Embryonic facial prominence (tissue), 1 donor: ENCODE measurements at regions not wholly inside any gene's neighbourhood (a gene's known extent, or its start where the extent isn't known, plus 50 kb on each side); places are given as distances from the start of the nearest gene placed in this dataset.

Source experiments
- DNase-seq: peaks from one replicate; pipeline ENCODE4 v3.0.0-alpha.2; 2016; ENCODE audit errors: extremely low spot score

DNA sequence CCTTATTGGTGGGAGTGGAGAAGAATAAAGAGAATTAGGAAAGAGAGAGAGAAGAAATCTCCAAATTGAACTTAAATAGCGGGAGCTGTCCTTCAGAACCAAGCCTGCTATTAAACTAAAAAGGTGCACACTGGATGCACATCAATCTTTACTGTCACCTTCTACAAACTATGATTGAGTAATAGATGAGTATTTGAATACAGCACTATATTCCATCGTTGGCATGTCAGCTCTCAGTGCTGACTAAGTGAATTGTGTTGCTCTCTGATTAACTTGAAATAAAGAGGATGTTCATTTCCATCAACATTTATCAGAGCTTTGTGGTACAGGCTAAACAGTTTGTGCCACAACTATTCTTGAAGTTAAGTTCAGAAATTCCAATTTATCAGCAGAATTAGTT lies 143.7 kb upstream of the PABPC4L start:
- DNase-seq, result no peak

DNA sequence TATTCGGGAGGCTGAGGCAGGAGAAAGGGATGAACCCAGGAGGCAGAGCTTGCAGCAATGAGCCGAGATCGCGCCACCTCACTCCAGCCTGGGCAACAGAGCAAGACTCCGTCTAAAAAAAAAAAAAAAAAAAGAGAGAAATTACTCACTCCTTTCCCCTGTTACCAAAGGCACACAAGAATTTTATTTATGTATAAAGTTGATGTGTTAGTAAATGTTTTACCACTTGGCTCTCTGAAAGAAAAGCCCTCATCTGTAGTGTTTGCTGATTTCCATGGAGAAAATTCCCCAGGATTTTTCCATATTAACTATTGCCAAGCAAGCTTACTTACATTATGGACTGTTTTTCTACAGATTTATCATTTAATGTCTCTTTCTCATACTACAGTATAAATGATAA lies 142.1 kb upstream of the PABPC4L start:
- no peak for DNase-seq

DNA sequence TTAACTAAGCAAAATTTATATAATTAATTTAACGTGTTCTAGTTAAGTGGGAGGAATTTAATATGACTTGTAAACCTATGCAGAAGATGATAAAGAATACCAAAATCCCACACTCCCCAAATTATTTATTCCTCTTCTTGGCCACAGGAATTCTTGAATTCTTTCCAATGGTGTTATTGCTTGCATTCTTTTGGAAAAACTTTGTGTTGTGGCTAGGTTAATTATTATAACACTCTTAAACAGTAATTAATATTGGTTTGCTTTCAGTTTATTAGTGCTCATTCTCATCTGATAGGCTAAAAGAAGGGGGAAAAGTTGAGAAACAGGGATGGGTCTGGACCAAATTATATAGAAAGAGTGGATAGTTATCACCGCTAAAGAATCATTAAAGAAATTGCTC lies 141.5 kb upstream of the PABPC4L start:
- no peak for DNase-seq

DNA sequence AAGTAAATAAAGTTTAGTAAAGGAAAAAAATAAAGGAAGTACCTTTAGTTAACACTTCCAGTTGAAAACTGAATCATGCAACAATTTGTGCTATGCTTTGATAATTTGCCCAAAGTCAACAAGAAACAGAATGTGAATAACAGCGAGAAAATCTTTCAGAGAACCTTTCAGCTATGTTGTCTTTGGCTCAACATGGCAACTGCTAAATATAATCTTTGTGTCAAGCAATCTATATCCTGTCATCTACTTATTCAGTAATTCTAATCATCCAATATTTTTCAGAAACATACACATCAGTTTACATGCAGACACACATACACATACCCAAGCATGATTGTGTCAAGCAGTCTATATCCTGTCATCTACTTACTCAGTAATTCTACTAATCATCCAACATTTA lies 136.0 kb upstream of the PABPC4L start:
- no peak for DNase-seq

DNA sequence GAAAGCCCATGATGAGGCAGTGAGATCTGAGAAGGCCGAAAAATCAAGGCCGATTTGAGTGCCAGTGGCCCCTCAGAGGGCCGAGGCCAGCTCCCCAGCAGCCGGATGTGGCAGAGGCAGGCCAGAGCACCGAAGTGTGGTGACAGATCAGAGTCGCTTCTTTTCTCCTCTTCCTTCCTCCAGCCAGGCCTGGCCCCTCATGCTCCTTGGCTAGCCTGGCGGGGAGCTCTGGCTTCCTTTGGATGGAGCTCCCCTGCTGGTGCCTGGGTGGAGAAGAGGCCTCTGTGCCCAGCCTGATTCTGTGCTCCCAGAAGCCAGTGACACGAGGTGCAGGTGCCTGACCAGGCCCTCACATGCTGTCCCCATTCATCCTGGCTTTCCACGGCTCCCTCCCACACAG lies 127.2 kb upstream of the PABPC4L start:
- DNase-seq, result no peak

DNA sequence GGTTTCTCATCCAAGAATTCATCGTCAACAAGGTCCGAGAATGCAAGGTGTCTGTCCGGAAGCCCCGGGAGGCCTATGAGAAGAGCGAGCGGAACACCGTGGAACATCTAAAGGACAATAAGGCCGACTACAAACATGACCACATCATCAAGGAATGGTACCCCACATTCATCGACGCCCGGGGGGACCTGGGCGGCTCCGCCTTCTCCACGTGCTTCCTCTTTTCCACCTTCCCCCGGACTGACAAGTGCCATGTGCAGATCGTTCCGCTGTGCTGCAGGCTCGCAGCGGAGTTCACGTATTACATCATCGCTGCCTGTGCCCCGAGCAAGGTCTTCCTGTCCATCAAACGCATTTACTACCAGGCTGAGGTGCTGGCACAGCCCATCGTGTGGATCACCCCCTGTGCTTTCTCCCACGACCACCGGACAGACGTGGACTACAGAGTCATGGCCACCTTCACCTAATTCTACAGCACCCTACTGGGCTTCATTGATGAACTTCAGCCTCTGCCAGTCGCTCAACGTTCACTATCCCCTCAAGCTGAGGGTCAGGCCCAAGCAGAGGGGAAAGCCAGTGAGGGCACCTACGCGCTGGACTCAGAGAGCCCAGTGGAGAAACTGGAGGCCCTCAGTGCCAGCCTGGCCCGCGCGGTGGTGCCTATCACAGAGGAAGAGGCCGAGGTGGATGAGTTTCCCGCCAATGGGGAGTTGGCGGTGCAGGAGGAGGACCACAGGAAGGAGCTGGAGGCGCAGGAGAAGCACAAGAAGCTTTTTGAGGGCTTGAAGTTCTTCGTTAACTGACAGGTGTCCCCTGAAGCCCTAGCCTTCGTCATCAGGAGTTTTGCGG lies 125.9 kb upstream of the PABPC4L start:
- DNase-seq, result no peak

DNA sequence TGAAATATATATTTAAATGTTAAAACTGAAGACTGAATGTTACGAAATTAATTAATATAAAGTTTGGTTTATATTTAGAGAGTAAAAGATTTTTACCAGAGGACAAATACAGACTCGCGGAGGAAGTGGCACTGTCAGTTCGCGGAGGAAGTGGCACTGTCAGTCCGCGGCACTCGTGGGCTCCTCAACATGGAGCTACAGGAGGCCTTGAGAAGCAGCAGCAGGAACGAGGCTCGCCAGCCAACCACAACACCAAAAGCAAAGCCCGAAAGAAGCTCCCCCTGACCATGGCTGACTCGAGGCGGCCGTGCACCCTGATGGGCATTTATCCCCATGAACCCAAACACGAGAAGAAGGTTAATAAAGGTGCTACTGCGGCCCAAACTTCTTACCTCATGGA lies 125.3 kb upstream of the PABPC4L start:
- no peak for DNase-seq

DNA sequence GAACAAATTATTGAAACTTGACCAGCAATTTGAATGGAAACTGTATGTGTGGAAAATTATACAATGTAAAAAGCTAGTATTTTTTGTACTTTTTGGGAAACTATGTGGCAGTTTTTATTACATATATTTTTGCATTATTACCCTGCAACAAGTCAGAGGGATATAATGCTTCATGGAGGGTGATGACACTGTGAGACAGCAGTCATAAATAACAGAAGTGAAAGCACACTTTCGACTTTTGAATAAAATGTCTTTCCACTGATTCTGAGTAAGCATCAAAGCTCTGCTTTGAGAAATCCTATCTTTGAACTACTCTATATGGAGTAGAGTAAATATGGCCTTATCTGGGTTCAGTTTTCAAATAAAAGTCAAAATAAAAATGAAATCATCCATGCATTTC lies 122.6 kb upstream of the PABPC4L start:
- no peak for DNase-seq

DNA sequence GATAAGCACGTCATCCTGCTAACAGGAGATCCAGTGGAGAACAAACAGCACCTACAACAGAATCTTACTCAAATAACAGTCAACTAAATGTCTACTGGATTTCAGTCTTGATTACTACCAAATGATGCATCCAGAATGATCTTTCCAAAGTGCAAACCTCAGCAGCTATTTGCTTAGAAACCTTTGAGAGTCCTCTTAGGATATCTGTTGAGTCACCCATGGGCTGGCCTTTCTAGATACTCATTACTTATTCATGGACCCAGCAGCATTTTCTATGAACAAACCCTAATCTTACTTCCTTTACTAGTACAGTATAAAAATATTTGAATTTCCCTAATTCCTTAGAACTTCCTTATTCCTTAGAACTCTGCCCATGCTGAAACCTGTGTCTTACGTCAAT lies 118.5 kb upstream of the PABPC4L start:
- DNase-seq, result no peak

DNA sequence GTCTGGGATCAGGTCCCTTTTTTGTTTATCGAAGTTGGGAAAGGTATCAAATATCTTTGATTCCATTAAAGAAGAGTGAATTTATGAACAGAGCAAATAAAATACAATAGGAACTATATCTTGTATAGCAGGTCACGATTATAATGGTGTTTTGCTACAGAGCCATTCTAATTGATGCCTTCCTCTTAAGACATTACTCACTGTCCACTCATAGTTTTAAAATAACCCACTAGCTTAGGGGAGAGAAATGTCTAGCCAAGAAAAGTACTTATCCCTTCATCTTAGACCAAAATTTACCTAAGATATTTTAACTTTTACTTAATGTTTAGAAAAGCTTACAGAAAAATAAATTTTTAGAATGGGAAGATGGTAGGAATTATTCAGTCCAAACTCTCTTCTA lies 112.0 kb upstream of the PABPC4L start:
- no peak for DNase-seq

DNA sequence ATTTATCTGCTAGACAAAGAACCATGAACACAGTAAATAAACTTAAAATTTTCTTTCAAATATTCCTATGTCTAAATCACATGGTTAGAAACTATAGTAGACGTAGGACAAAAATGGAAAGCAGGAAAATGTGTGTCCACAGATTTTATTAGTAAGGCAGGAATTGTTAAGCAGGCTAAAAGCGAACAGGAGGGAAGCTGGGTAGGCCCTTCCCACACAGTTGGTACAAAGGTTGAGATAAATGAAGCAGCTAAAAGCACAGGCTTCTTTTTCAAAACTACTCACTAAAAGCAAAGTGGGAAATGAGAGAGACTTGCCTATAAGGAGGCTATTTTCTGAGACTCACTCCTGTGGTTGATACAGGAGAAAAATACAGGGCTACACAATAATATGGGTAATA lies 108.1 kb upstream of the PABPC4L start:
- no peak for DNase-seq

DNA sequence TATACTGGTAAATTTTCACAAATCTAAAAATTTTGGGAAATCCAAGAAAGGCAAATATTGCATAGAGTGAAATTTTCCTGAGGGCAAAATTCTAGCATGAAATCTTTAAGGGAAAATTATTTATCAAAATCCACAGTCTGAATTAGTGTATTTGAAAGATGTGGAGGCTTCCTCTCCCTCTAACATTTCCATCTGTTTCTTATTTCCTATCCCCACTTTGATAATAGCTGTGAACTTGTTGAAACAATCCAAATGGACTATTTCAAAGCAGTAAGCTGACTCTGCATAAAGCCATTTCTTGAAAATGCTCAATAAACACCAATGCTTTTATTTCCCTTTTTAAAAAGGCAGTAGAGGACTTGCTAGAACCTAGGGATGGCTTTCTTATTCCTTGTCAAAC lies 107.3 kb upstream of the PABPC4L start:
- no peak for DNase-seq

DNA sequence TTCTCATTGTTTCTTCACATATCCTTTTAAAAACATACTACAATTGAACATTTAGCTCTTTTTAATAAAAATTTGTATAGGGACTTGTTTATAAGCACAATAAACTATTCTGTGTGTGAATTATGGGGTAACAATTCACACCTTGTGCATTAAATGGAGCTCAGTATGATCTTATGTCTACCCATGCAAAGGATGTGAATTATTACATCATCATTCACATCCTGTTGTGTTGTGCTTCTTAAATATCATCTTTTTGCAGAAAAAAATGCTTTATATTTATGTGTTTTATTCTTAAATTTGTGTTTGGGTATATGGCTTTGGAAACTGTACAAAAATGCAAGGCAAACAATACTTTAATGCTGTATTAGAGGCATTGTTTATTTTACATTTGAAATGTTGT lies 96.7 kb upstream of the PABPC4L start:
- no peak for DNase-seq

DNA sequence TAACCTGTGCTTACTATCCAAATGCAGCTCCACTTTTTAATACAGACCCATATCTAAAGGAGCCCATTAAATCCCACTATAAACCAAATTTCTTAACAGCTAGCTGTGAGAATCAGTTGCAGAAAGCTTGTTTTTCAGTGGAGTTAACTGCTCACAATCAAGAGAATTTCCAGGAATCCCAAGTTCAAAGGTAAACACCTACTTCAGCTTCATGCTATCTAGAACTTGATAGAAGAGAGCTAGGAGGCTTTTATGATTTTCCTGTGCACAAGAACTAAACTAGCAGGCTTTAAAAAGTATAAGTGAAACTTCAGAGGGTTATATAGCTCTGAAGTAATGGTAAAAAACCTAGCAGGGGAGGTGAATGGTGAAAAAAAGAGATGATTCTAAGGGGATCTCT lies 96.2 kb upstream of the PABPC4L start:
- DNase-seq, result no peak

DNA sequence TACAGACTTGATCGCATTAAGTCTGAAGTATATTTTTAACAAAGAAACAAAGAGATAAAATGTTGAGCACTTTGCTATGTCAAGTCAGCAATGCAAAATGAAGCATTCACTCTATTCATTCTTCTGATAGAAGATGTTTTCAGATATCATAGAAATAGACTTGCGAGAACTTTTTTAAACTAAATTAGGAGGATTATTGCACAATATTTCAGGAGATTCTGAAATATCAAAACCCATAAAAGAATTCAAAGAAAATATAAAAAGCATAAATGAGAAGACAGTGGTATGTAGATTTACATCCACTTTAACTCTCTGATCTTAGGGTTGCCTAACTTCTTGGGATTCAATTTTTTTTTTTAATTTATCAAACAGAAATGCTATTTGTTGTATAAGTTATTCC lies 81.1 kb upstream of the PABPC4L start:
- no peak for DNase-seq

DNA sequence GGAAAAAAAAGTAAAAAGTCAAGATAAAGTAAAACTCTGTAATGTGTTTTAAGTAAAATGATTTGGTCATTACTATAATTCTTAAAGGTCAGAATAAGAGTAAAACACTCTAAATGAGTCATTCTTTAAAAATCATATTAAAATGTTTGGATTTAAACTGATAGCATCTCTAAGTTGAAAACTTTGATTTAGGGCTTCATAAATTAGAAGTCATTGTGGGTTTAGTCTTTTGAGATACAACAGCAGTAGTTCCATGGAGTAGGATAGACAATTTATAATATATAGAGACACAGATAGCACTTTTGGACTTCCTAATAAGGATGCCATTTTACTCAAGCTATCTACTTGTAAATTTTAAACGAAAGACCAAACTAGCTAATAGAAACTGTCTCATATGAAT lies 77.1 kb upstream of the PABPC4L start:
- no peak for DNase-seq

DNA sequence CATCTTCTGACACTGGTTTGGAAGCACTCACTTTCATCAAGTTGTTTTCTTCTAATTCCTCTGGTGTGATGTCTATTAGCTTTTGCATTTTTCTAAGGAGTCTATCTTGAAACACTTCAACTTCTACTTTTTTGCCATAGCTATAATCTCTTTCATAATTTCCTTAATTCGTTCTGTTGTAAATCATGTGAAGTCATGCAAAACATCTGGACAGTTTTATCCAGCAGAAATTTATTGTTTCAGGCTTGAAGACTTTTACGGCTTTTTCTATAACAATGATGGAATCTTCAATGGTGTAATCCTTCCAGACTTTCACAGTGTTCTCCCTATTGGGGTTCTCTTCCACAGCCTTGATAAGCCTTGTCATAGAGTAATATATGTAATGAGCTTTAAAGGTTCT lies 74.9 kb upstream of the PABPC4L start:
- DNase-seq, result no peak

DNA sequence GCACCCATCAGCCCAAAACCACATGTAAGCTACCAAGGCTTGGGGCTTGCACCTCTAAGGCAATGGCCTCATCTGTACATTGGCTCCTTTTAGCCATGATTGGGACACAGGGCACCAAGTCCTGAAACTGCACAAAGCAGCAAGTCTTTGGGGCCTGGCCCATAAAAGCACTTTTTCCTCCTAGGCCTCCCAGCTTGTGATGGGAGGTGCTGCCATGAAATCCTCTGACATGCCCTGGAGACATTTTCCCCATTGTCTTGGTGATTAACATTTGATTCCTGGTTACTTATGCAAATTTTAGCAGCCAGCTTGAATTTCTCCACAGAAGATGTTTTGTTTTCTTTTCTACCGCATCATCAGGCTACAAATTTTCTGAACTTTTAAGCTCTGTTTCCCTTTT lies 58.5 kb upstream of the PABPC4L start:
- DNase-seq, result no peak
